ENCODE measurements at regions not wholly inside any gene's neighbourhood (a gene's known extent, or its start where the extent isn't known, plus 50 kb on each side); places are given as distances from the start of the nearest gene placed in this dataset.

- no peak for DNase-seq (ENCODE audit: insufficient read length, low spot score)
- FAIRE-seq = no peak
Observed at GRCh38 chr6:147061252-147061651, 143.0 kb upstream of the STXBP5 start.

GRCh38 chr6:147063469-147064031, 140.7 kb upstream of the STXBP5 start:
- no peak for FAIRE-seq

GRCh38 chr6:147065786-147066185, 138.4 kb upstream of the STXBP5 start:
- no peak for FAIRE-seq
- DNase-seq (ENCODE audit: insufficient read length, low spot score) = no peak

More at GRCh38 chr6:147063469-147064031, 140.7 kb upstream of the STXBP5 start:
- no peak for DNase-seq (ENCODE audit: insufficient read length, low spot score)

- no peak for DNase-seq (ENCODE audit: insufficient read length, low spot score)
- no peak for FAIRE-seq
Observed at GRCh38 chr6:147067184-147067583, 137.0 kb upstream of the STXBP5 start.

- FAIRE-seq = no peak
Observed at GRCh38 chr6:147071776-147072175, 132.4 kb upstream of the STXBP5 start.

GRCh38 chr6:147075381-147075780, 128.8 kb upstream of the STXBP5 start:
- DNase-seq (ENCODE audit: insufficient read length, low spot score) (no peak), FAIRE-seq (no peak)

More at GRCh38 chr6:147071776-147072175, 132.4 kb upstream of the STXBP5 start:
- DNase-seq (ENCODE audit: insufficient read length, low spot score) = no peak

GRCh38 chr6:147077251-147077650, 127.0 kb upstream of the STXBP5 start:
- DNase-seq (ENCODE audit: insufficient read length, low spot score) (no peak), FAIRE-seq (no peak)

GRCh38 chr6:147078106-147078505, 126.1 kb upstream of the STXBP5 start:
- FAIRE-seq = no peak
- DNase-seq (ENCODE audit: insufficient read length, low spot score) = no peak

GRCh38 chr6:147078602-147079001, 125.6 kb upstream of the STXBP5 start:
- no peak for FAIRE-seq
- no peak for DNase-seq (ENCODE audit: insufficient read length, low spot score)

- FAIRE-seq = no peak
- no peak for DNase-seq (ENCODE audit: insufficient read length, low spot score)
Observed at GRCh38 chr6:147080225-147080624, 124.0 kb upstream of the STXBP5 start.

- DNase-seq (ENCODE audit: insufficient read length, low spot score) = no peak
- FAIRE-seq = no peak
Observed at GRCh38 chr6:147081076-147081609, 123.1 kb upstream of the STXBP5 start.

GRCh38 chr6:147087641-147088040, 116.6 kb upstream of the STXBP5 start:
- FAIRE-seq = no peak
- no peak for DNase-seq (ENCODE audit: insufficient read length, low spot score)

- DNase-seq (ENCODE audit: insufficient read length, low spot score) = no peak
- no peak for FAIRE-seq
Observed at GRCh38 chr6:147088861-147089260, 115.4 kb upstream of the STXBP5 start.

GRCh38 chr6:147095316-147095715, 108.9 kb upstream of the STXBP5 start:
- FAIRE-seq (no peak), DNase-seq (ENCODE audit: insufficient read length, low spot score) (no peak)

GRCh38 chr6:147099974-147100373, 104.2 kb upstream of the STXBP5 start:
- FAIRE-seq (no peak), DNase-seq (ENCODE audit: insufficient read length, low spot score) (no peak)

- FAIRE-seq (no peak), DNase-seq (ENCODE audit: insufficient read length, low spot score) (no peak)
Observed at GRCh38 chr6:147103007-147103406, 101.2 kb upstream of the STXBP5 start.

GRCh38 chr6:147103694-147104093, 100.5 kb upstream of the STXBP5 start:
- DNase-seq (ENCODE audit: insufficient read length, low spot score) (no peak), FAIRE-seq (no peak)

- FAIRE-seq (no peak), DNase-seq (ENCODE audit: insufficient read length, low spot score) (no peak)
Observed at GRCh38 chr6:147105786-147106185, 98.4 kb upstream of the STXBP5 start.

GRCh38 chr6:147106759-147107401, 97.3 kb upstream of the STXBP5 start:
- FAIRE-seq (no peak), DNase-seq (ENCODE audit: insufficient read length, low spot score) (no peak)

GRCh38 chr6:147108259-147108910, 95.8 kb upstream of the STXBP5 start:
- no peak for FAIRE-seq
- DNase-seq (ENCODE audit: insufficient read length, low spot score) = no peak

- no peak for DNase-seq (ENCODE audit: insufficient read length, low spot score)
- no peak for FAIRE-seq
Observed at GRCh38 chr6:147109707-147110106, 94.5 kb upstream of the STXBP5 start.

- no peak for DNase-seq (ENCODE audit: insufficient read length, low spot score)
- no peak for FAIRE-seq
Observed at GRCh38 chr6:147116056-147116455, 88.2 kb upstream of the STXBP5 start.
